H9 (cell line): ENCODE measurements at regions not wholly inside any gene's neighbourhood (a gene's known extent, or its start where the extent isn't known, plus 50 kb on each side); places are given as distances from the start of the nearest gene placed in this dataset.

Experiments used
- DNase-seq: peaks from one replicate; pipeline ENCODE4 v3.0.0-alpha.2; 2017
- H2AFZ ChIP-seq: one replicate; pipeline ENCODE4 v1.6.1; 2013; ENCODE audit warnings: mild to moderate bottlenecking, low read length, control low read depth, moderate library complexity
- H2AK5ac ChIP-seq: 2 replicates; pipeline ENCODE4 v1.6.1; 2013; ENCODE audit warnings: low read length, control low read depth, mixed read lengths; ENCODE audit not compliant: insufficient read length
- H2BK120ac ChIP-seq: one replicate; pipeline ENCODE4 v1.6.1; 2013; ENCODE audit warnings: low read depth, mild to moderate bottlenecking, low read length, control low read depth, inconsistent platforms; ENCODE audit not compliant: poor library complexity, severe bottlenecking
- H2BK12ac ChIP-seq: 2 replicates; pipeline ENCODE4 v1.6.1; 2013; ENCODE audit warnings: low read length, control low read depth, mixed read lengths, low read depth; ENCODE audit not compliant: insufficient read length
- H2BK15ac ChIP-seq: 2 replicates; pipeline ENCODE4 v1.6.1; 2013; ENCODE audit warnings: low read depth, low read length, control low read depth
- H2BK20ac ChIP-seq: one replicate; pipeline ENCODE4 v1.6.1; 2013; ENCODE audit warnings: low read depth, mild to moderate bottlenecking, low read length, control low read depth, inconsistent platforms; ENCODE audit not compliant: poor library complexity, severe bottlenecking
- H2BK5ac ChIP-seq: 2 replicates; pipeline ENCODE4 v1.6.1; 2013; ENCODE audit warnings: low read length, control low read depth, mixed read lengths; ENCODE audit not compliant: insufficient read length
- H3K14ac ChIP-seq: 2 replicates; pipeline ENCODE4 v1.6.1; 2013; ENCODE audit warnings: low read length, control low read depth; ENCODE audit not compliant: insufficient read depth
- H3K18ac ChIP-seq: 2 replicates; pipeline ENCODE4 v1.6.1; 2013; ENCODE audit warnings: low read depth, mild to moderate bottlenecking, mixed read lengths, low read length, control low read depth; ENCODE audit not compliant: insufficient read length
- H3K23ac ChIP-seq: 2 replicates; pipeline ENCODE4 v1.6.1; 2013; ENCODE audit warnings: low read length, control low read depth, mixed read lengths, low read depth; ENCODE audit not compliant: insufficient read length
- H3K23me2 ChIP-seq: 2 replicates; pipeline ENCODE4 v1.6.1; 2013; ENCODE audit warnings: low read depth, mild to moderate bottlenecking, mixed read lengths, low read length, control low read depth; ENCODE audit not compliant: insufficient read length, poor library complexity, severe bottlenecking
- H3K27ac ChIP-seq: 2 replicates; pipeline ENCODE4 v1.5.1; 2013; ENCODE audit warnings: low read length, control low read depth, mixed read lengths, low read depth; ENCODE audit not compliant: insufficient read length
- H3K27me3 ChIP-seq: 2 replicates; pipeline ENCODE4 v1.6.1; 2013; ENCODE audit warnings: low read length, control low read depth, inconsistent platforms; ENCODE audit not compliant: insufficient read depth
- H3K4ac ChIP-seq: 2 replicates; pipeline ENCODE4 v1.6.1; 2013; ENCODE audit warnings: low read depth, mild to moderate bottlenecking, control low read depth, inconsistent platforms, low read length, moderate library complexity
- H3K4me1 ChIP-seq: 2 replicates; pipeline ENCODE4 v1.6.1; 2013; ENCODE audit warnings: low read length, control low read depth, inconsistent platforms; ENCODE audit not compliant: insufficient read depth
- H3K4me2 ChIP-seq: 2 replicates; pipeline ENCODE4 v1.6.1; 2013; ENCODE audit warnings: low read length, control low read depth, mixed read lengths; ENCODE audit not compliant: insufficient read length, insufficient read depth
- H3K56ac ChIP-seq: 2 replicates; pipeline ENCODE4 v1.6.1; 2013; ENCODE audit warnings: low read depth, mild to moderate bottlenecking, mixed read lengths, low read length, control low read depth; ENCODE audit not compliant: insufficient read length
- H3K79me1 ChIP-seq: 2 replicates; pipeline ENCODE4 v1.6.1; 2013; ENCODE audit warnings: low read depth, mild to moderate bottlenecking, moderate library complexity, low read length, control low read depth, inconsistent platforms; ENCODE audit not compliant: insufficient read depth, poor library complexity, severe bottlenecking
- H3K79me2 ChIP-seq: 2 replicates; pipeline ENCODE4 v1.6.1; 2013; ENCODE audit warnings: low read length, control low read depth, inconsistent platforms; ENCODE audit not compliant: insufficient read depth
- H3K9ac ChIP-seq: 2 replicates; pipeline ENCODE4 v1.6.1; 2013; ENCODE audit warnings: low read length, control low read depth, mixed read lengths; ENCODE audit not compliant: insufficient read length; ENCODE audit errors: extremely low read depth
- H3K9me3 ChIP-seq: one replicate; pipeline ENCODE4 v1.6.1; 2013; ENCODE audit warnings: low read depth, low read length, inconsistent platforms; ENCODE audit not compliant: control insufficient read depth
- H3T11ph ChIP-seq: one replicate; pipeline ENCODE4 v1.6.1; 2013; ENCODE audit warnings: mild to moderate bottlenecking, low read length, control low read depth, inconsistent platforms
- H4K20me1 ChIP-seq: one replicate; pipeline ENCODE4 v1.6.1; 2013; ENCODE audit not compliant: control insufficient read depth, insufficient read length, insufficient read depth
- H4K5ac ChIP-seq: 2 replicates; pipeline ENCODE4 v1.6.1; 2013; ENCODE audit warnings: low read depth, mild to moderate bottlenecking, mixed read lengths, low read length, control low read depth; ENCODE audit not compliant: insufficient read length
- H4K8ac ChIP-seq: replicated peaks from 2 replicates; pipeline ENCODE4 v1.6.1; 2013; ENCODE audit warnings: low read length, control low read depth, mixed read lengths, low read depth; ENCODE audit not compliant: insufficient read length
- H4K91ac ChIP-seq: 2 replicates; pipeline ENCODE4 v1.6.1; 2013; ENCODE audit warnings: low read depth, mild to moderate bottlenecking, moderate library complexity, mixed read lengths, low read length, control low read depth; ENCODE audit not compliant: insufficient read length
- H3K27ac Mint-ChIP-seq, 3 experiments: 2 replicates in 2 of 3; 3 replicates in 1 of 3; pipeline ENCODE4 v1.8.0; 2020 to 2021; ENCODE audit warnings: mixed read lengths in 3 of 3, mild to moderate bottlenecking in 1 of 3, moderate library complexity in 1 of 3
- H3K27me3 Mint-ChIP-seq: 2 replicates; pipeline ENCODE4 v1.8.0; 2021; ENCODE audit warnings: low read depth, mild to moderate bottlenecking, moderate library complexity, mixed read lengths
- H3K36me3 Mint-ChIP-seq, 3 experiments: 2 replicates in 2 of 3; 3 replicates in 1 of 3; pipeline ENCODE4 v1.8.0; 2020 to 2021; ENCODE audit warnings: low read depth in 3 of 3, mixed read lengths in 3 of 3; ENCODE audit not compliant: insufficient read depth in 1 of 3
- H3K4me1 Mint-ChIP-seq, 2 experiments: 2 replicates each; pipeline ENCODE4 v1.8.0; 2020; ENCODE audit warnings: mixed read lengths in 2 of 2
- H3K4me3 Mint-ChIP-seq, 2 experiments: 2 replicates in 1 of 2; 3 replicates in 1 of 2; pipeline ENCODE4 v1.8.0; 2020 to 2021; ENCODE audit warnings: mild to moderate bottlenecking in 2 of 2, mixed read lengths in 2 of 2, moderate library complexity in 1 of 2
- H3K9me3 Mint-ChIP-seq, 2 experiments: 2 replicates in 1 of 2; 3 replicates in 1 of 2; pipeline ENCODE4 v1.8.0; 2020; ENCODE audit warnings: mild to moderate bottlenecking in 2 of 2, mixed read lengths in 2 of 2, moderate library complexity in 1 of 2
- WGBS: extraction: QIAGEN DNeasy Blood & Tissue Kit; methylation state at CpG from one replicate; pipeline ENCODE4 v1.1.7; 2013; ENCODE audit warnings: missing lambda C conversion rate, low lambda C conversion rate, mixed read lengths; ENCODE audit not compliant: insufficient read length; ENCODE audit errors: extremely low coverage; 5-methylcytosine and 5-hydroxymethylcytosine counted together
- TF ChIP-seq, protein P1 (sequence below): fragments of 200-600 bp; sonication (generic); conservative IDR thresholded peaks from 3 replicates; pipeline ENCODE4 v1.8.0; 2021; ENCODE audit warnings: antibody characterized with exemption, mild to moderate bottlenecking

DNA sequence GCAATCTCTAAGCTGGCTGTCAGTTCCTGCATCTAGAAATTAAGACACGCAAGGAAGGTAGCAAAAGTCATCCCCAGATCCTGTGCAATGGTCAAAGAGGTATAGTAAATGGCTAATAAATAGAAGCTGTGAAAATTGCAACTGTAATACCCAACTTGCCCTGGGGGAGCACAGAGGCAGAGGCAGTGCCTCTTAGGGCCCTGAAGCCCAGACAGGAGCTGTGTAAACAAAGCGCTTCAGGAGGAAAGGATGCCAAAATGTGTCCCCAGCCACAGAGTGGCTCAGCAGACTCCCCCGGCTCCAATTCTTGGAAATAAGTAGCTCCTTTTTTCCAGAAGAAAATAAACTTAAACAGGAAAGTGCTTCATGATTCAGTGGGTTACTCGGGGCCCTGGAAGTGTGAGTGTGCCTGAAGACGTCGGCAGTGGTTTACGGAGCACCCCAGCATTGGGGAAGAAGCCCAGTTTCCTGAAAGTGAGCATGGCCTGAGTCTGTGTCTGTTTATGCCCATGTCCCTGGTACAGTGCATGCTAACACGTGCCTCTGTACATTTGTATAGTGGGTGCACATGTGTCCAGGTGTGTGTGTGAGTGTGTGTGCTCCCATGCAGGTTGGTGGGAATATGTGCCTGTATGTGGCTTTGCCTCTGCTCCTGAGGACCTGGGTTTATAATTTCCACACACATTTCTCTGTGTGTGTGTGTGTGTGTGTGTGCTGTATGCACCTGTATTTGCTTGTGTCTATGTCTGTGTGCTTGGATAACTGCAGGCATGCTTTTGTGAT lies 246.7 kb downstream of the MAFB start:
- Histone ChIP-seq H4K20me1 (no peaks in the 10 kb centered on the region), H3K23me2 (no peaks in the 10 kb centered on the region), H3T11ph (no peak overlapping the region), H3K79me1 (no peaks in the 10 kb centered on the region), H3K4ac (no peak overlapping the region), H3K18ac (no peak overlapping the region), H3K79me2 (no peaks in the 10 kb centered on the region), H2BK12ac (no peak overlapping the region), H2AK5ac (no peak overlapping the region), H3K4me2 (no peak overlapping the region), H2BK5ac (no peak overlapping the region), H3K27me3 (no peaks in the 10 kb centered on the region), H3K9ac (no peak overlapping the region), H4K5ac (no peak overlapping the region), H2BK15ac (no peak overlapping the region), H4K8ac (no peak overlapping the region), H4K91ac (no peak overlapping the region), H3K14ac (no peak overlapping the region), H3K9me3 (no peaks in the 10 kb centered on the region), H3K27ac (no peak overlapping the region), H2AFZ (no peak overlapping the region), H3K4me1 (no peaks in the 10 kb centered on the region), H3K23ac (no peak overlapping the region), H3K56ac (no peak overlapping the region), H2BK120ac (no peak overlapping the region), H2BK20ac (no peak overlapping the region)
- peak; percentile 47 for DNase-seq
- H3K27me3 Mint-ChIP-seq = no peaks in the 10 kb centered on the region; the same call in none of the 2 replicates
- no peak overlapping the region; a peak in 1 of 7 replicates for H3K27ac Mint-ChIP-seq
- WGBS = no CpG with 5 or more reads among the region's 8 CpGs
- TF ChIP-seq, protein P1, sequence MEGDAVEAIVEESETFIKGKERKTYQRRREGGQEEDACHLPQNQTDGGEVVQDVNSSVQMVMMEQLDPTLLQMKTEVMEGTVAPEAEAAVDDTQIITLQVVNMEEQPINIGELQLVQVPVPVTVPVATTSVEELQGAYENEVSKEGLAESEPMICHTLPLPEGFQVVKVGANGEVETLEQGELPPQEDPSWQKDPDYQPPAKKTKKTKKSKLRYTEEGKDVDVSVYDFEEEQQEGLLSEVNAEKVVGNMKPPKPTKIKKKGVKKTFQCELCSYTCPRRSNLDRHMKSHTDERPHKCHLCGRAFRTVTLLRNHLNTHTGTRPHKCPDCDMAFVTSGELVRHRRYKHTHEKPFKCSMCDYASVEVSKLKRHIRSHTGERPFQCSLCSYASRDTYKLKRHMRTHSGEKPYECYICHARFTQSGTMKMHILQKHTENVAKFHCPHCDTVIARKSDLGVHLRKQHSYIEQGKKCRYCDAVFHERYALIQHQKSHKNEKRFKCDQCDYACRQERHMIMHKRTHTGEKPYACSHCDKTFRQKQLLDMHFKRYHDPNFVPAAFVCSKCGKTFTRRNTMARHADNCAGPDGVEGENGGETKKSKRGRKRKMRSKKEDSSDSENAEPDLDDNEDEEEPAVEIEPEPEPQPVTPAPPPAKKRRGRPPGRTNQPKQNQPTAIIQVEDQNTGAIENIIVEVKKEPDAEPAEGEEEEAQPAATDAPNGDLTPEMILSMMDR = peak; percentile 59
- H3K4me1 Mint-ChIP-seq = peaks cover 27 to 32% of the 10 kb centered on the region in 2 experiments
- peak overlapping the region in 1 of 2 experiments; percentile 13; a peak in 1 of 5 replicates for H3K4me3 Mint-ChIP-seq
- no peaks in the 10 kb centered on the region for H3K9me3 Mint-ChIP-seq
- no peaks in the 10 kb centered on the region for H3K36me3 Mint-ChIP-seq
